GM18873 (cell line): ENCODE measurements at regions not wholly inside any gene's neighbourhood (a gene's known extent, or its start where the extent isn't known, plus 50 kb on each side); places are given as distances from the start of the nearest gene placed in this dataset.

ENCODE experiments used
- ATAC-seq: cut with Tn5 transposase; IDR thresholded peaks from one replicate; pipeline ENCODE4 v1.9.1; 2021; ENCODE audit warnings: mild to moderate bottlenecking, moderate library complexity, moderate number of reproducible peaks; ENCODE audit not compliant: unreplicated experiment, low FRiP score

- ATAC-seq = no peak
These were observed 308.5 kb downstream of the ENC1 start for GRCh38 chr5:74332006-74332405.

- ATAC-seq = no peak
These were observed 312.3 kb downstream of the ENC1 start for GRCh38 chr5:74328221-74328630.

- ATAC-seq = no peak
These were observed 313.2 kb downstream of the ENC1 start for GRCh38 chr5:74327339-74327685.

- ATAC-seq = no peak
These were observed 313.8 kb downstream of the ENC1 start for GRCh38 chr5:74326571-74327338.

GRCh38 chr5:74325866-74326265 is 314.7 kb downstream of the ENC1 start:
- ATAC-seq = no peak

GRCh38 chr5:74324556-74324955 is 316.0 kb downstream of the ENC1 start:
- no peak for ATAC-seq

GRCh38 chr5:74322944-74323343 is 317.6 kb downstream of the ENC1 start:
- ATAC-seq = no peak

- ATAC-seq = no peak
These were observed 318.3 kb downstream of the ENC1 start for GRCh38 chr5:74322191-74322590.

- ATAC-seq = no peak
These were observed 319.2 kb downstream of the ENC1 start for GRCh38 chr5:74321326-74321725.

GRCh38 chr5:74320526-74320925 is 320.0 kb downstream of the ENC1 start:
- no peak for ATAC-seq

GRCh38 chr5:74319076-74319475 is 321.5 kb downstream of the ENC1 start:
- no peak for ATAC-seq

GRCh38 chr5:74316064-74316603 is 324.4 kb downstream of the ENC1 start:
- ATAC-seq = no peak

GRCh38 chr5:74314906-74315305 is 325.6 kb downstream of the ENC1 start:
- no peak for ATAC-seq

GRCh38 chr5:74313896-74314295 is 326.6 kb downstream of the ENC1 start:
- ATAC-seq = no peak

- ATAC-seq = no peak
These were observed 327.8 kb downstream of the ENC1 start for GRCh38 chr5:74312746-74313145.

GRCh38 chr5:74311961-74312360 is 328.6 kb downstream of the ENC1 start:
- no peak for ATAC-seq

- ATAC-seq = no peak
These were observed 329.3 kb downstream of the ENC1 start for GRCh38 chr5:74310997-74311930.

- ATAC-seq = no peak
These were observed 330.1 kb downstream of the ENC1 start for GRCh38 chr5:74310386-74310785.

GRCh38 chr5:74309050-74309449 is 331.5 kb downstream of the ENC1 start:
- ATAC-seq = no peak

GRCh38 chr5:74306845-74307244 is 333.7 kb downstream of the ENC1 start:
- ATAC-seq = no peak

GRCh38 chr5:74304536-74304935 is 336.0 kb downstream of the ENC1 start:
- no peak for ATAC-seq
